SK-N-SH treated with all-trans-retinoic acid at 6 μM for 48 hours (cell line): ENCODE measurements at regions not wholly inside any gene's neighbourhood (a gene's known extent, or its start where the extent isn't known, plus 50 kb on each side); places are given as distances from the start of the nearest gene placed in this dataset.

Source experiments
- ATAC-seq: fragments of 200-7000 bp; cut with Tn5 transposase; 3 replicates; pipeline ENCODE4 v1.9.1; 2020; ENCODE audit warnings: mild to moderate bottlenecking, moderate library complexity
- BACH2 ChIP-seq: fragments of 250-450 bp; sonication (Bioruptor Pico); IDR thresholded peaks from 2 replicates; pipeline ENCODE4 v1.9.0; 2021; ENCODE audit warnings: mild to moderate bottlenecking, borderline replicate concordance
- CSDC2 ChIP-seq: fragments of 250-450 bp; sonication (Bioruptor Pico); IDR thresholded peaks from 2 replicates; pipeline ENCODE4 v1.5.0; 2020; ENCODE audit warnings: mild to moderate bottlenecking, moderate library complexity
- CSRNP3 ChIP-seq: fragments of 250-450 bp; sonication (Bioruptor Pico); IDR thresholded peaks from 2 replicates; pipeline ENCODE4 v1.5.1; 2021; ENCODE audit warnings: mild to moderate bottlenecking, moderate library complexity
- ESRRG ChIP-seq: fragments of 250-450 bp; sonication (Bioruptor Pico); IDR thresholded peaks from 2 replicates; pipeline ENCODE4 v1.6.1; 2021; ENCODE audit warnings: mild to moderate bottlenecking
- GLIS3 ChIP-seq: fragments of 250-450 bp; sonication (Bioruptor Pico); IDR thresholded peaks from 2 replicates; pipeline ENCODE4 v1.5.0; 2020; ENCODE audit warnings: mild to moderate bottlenecking, moderate library complexity
- ISL1 ChIP-seq: fragments of 250-450 bp; sonication (Bioruptor Pico); IDR thresholded peaks from 2 replicates; pipeline ENCODE4 v2.1.2; 2022; ENCODE audit warnings: mild to moderate bottlenecking, moderate library complexity
- OSR1 ChIP-seq: fragments of 250-450 bp; sonication (Bioruptor Pico); IDR thresholded peaks from 2 replicates; pipeline ENCODE4 v1.8.0; 2022; ENCODE audit warnings: moderate library complexity, mild to moderate bottlenecking, inconsistent platforms
- PATZ1 ChIP-seq: fragments of 250-450 bp; sonication (Bioruptor Pico); IDR thresholded peaks from 2 replicates; pipeline ENCODE4 v1.8.0; 2020; ENCODE audit warnings: mild to moderate bottlenecking, moderate library complexity, borderline replicate concordance
- POU6F1 ChIP-seq: fragments of 250-450 bp; sonication (Bioruptor Pico); IDR thresholded peaks from 2 replicates; pipeline ENCODE4 v1.8.0; 2021; ENCODE audit warnings: low read depth, mild to moderate bottlenecking, moderate library complexity, borderline replicate concordance
- PPARA ChIP-seq: fragments of 250-450 bp; sonication (Bioruptor Pico); IDR thresholded peaks from 2 replicates; pipeline ENCODE4 v1.5.0; 2020; ENCODE audit warnings: mild to moderate bottlenecking, borderline replicate concordance
- RARB ChIP-seq: fragments of 250-450 bp; sonication (Bioruptor Pico); IDR thresholded peaks from 2 replicates; pipeline ENCODE4 v1.8.0; 2021; ENCODE audit warnings: mild to moderate bottlenecking, moderate library complexity
- SNAI2 ChIP-seq: fragments of 250-450 bp; sonication (Bioruptor Pico); IDR thresholded peaks from 2 replicates; pipeline ENCODE4 v1.5.0; 2020; ENCODE audit warnings: mild to moderate bottlenecking, moderate library complexity
- TCF4 ChIP-seq: fragments of 250-450 bp; sonication (Bioruptor Pico); IDR thresholded peaks from 2 replicates; pipeline ENCODE4 v1.8.0; 2021; ENCODE audit warnings: mild to moderate bottlenecking, moderate library complexity, borderline replicate concordance
- TOX ChIP-seq: fragments of 250-450 bp; sonication (Bioruptor Pico); IDR thresholded peaks from 2 replicates; pipeline ENCODE4 v1.8.0; 2021; ENCODE audit warnings: mild to moderate bottlenecking, moderate library complexity, borderline replicate concordance
- TSHZ2 ChIP-seq: fragments of 250-450 bp; sonication (Bioruptor Pico); IDR thresholded peaks from 2 replicates; pipeline ENCODE4 v1.5.0; 2020; ENCODE audit warnings: mild to moderate bottlenecking, moderate library complexity
- ZFP3 ChIP-seq: fragments of 250-450 bp; sonication (Bioruptor Pico); IDR thresholded peaks from 2 replicates; pipeline ENCODE4 v1.5.0; 2020; ENCODE audit warnings: mild to moderate bottlenecking, moderate library complexity
- ZFP30 ChIP-seq: fragments of 450-650 bp; formaldehyde crosslinking; IDR thresholded peaks from 2 replicates; pipeline ENCODE4 v1.5.0; 2022; ENCODE audit warnings: mild to moderate bottlenecking, moderate library complexity
- ZNF70 ChIP-seq: fragments of 450-650 bp; formaldehyde crosslinking; IDR thresholded peaks from 2 replicates; pipeline ENCODE4 v1.5.0; 2020; ENCODE audit warnings: mild to moderate bottlenecking, moderate library complexity
- ZNF8 ChIP-seq: fragments of 450-650 bp; formaldehyde crosslinking; IDR thresholded peaks from 2 replicates; pipeline ENCODE4 v1.5.0; 2020; ENCODE audit warnings: mild to moderate bottlenecking, moderate library complexity

- no peak for TF ChIP-seq ZNF8 (CRISPR knock-in tag)
- no peak for TF ChIP-seq GLIS3 (CRISPR knock-in tag)
- no peak for TF ChIP-seq CSRNP3 (CRISPR knock-in tag)
- TF ChIP-seq ISL1 (CRISPR knock-in tag) = no peak
- TF ChIP-seq POU6F1 (CRISPR knock-in tag) = no peak
- TF ChIP-seq CSDC2 (CRISPR knock-in tag) = no peak
- no peak for TF ChIP-seq ZFP30 (CRISPR knock-in tag)
- no peak for ATAC-seq
Measured at GRCh38 chr2:129820908-129821307, 158.6 kb upstream of the RAB6C start.

GRCh38 chr2:129821445-129821844 lies 158.0 kb upstream of the RAB6C start:
- TF ChIP-seq ESRRG (no peak), PATZ1 (CRISPR knock-in tag) (no peak), ZFP30 (CRISPR knock-in tag) (no peak), ZNF8 (CRISPR knock-in tag) (no peak), TCF4 (CRISPR knock-in tag) (no peak), RARB (CRISPR knock-in tag) (no peak), POU6F1 (CRISPR knock-in tag) (no peak), OSR1 (CRISPR knock-in tag) (no peak), BACH2 (no peak), TSHZ2 (no peak), TOX (CRISPR knock-in tag) (no peak), SNAI2 (CRISPR knock-in tag) (no peak), PPARA (no peak), GLIS3 (CRISPR knock-in tag) (no peak), ZFP3 (CRISPR knock-in tag) (no peak)
- no peak for ATAC-seq

GRCh38 chr2:129823044-129823443 lies 156.4 kb upstream of the RAB6C start:
- TF ChIP-seq ZNF70 (CRISPR knock-in tag) (no peak), POU6F1 (CRISPR knock-in tag) (no peak), ZFP30 (CRISPR knock-in tag) (no peak)
- ATAC-seq = no peak
